Upper lobe of left lung (tissue), 6 donors: ENCODE measurements at regions not wholly inside any gene's neighbourhood (a gene's known extent, or its start where the extent isn't known, plus 50 kb on each side); places are given as distances from the start of the nearest gene placed in this dataset.

Experiments
- ATAC-seq, 2 donors: fragments of 200-7000 bp; cut with Tn5 transposase; one replicate each; pipeline ENCODE4 v1.9.1; 2022; ENCODE audit warnings: mild to moderate bottlenecking in 2 of 2, moderate library complexity in 2 of 2; ENCODE audit not compliant: low FRiP score in 2 of 2
- DNase-seq, 2 donors: peaks; one replicate each; pipeline ENCODE4 v3.0.0-alpha.2; 2019 to 2020
- H3K27ac ChIP-seq, 4 donors: fragments of 200-600 bp; sonication (generic); one replicate each; pipeline ENCODE4 v1.5.1; 2016 to 2019
- H3K27me3 ChIP-seq, 4 donors: fragments of 200-600 bp; sonication (generic); one replicate each; pipeline ENCODE4 v1.5.1; 2017 to 2019
- H3K36me3 ChIP-seq, 4 donors: fragments of 200-600 bp; sonication (generic); one replicate each; pipeline ENCODE4 v1.5.1; 2016 to 2019
- H3K4me1 ChIP-seq, 4 donors: fragments of 200-600 bp; sonication (generic); one replicate each; pipeline ENCODE4 v1.5.1; 2018 to 2019
- H3K4me3 ChIP-seq, 4 donors: fragments of 200-600 bp; sonication (generic); one replicate each; pipeline ENCODE4 v1.5.1; 2017 to 2019; ENCODE audit warnings: mild to moderate bottlenecking in 2 of 4, moderate library complexity in 1 of 4
- H3K9me3 ChIP-seq, 4 donors: fragments of 200-600 bp; sonication (generic); one replicate each; pipeline ENCODE4 v1.5.1; 2018 to 2019
- EP300 ChIP-seq, 4 donors: sonication (generic); formaldehyde crosslinking; IDR thresholded peaks; one replicate each; pipeline ENCODE4 v1.5.1; 2017; ENCODE audit warnings: antibody characterized with exemption in 4 of 4, control low read depth in 2 of 4
- POLR2A ChIP-seq, 4 donors: fragments of 450-650 bp; IDR thresholded peaks; one replicate each; pipeline ENCODE4 v1.5.1; 2016 to 2017; ENCODE audit warnings: antibody characterized with exemption in 4 of 4, mild to moderate bottlenecking in 2 of 4
- POLR2AphosphoS5 ChIP-seq, 2 donors: sonication (generic); formaldehyde crosslinking; IDR thresholded peaks; one replicate each; pipeline ENCODE4 v1.5.1; 2017; ENCODE audit warnings: antibody characterized with exemption in 2 of 2
- WGBS, 2 donors: methylation state at CpG; one replicate each; pipeline ENCODE4 v1.1.5; 2017 to 2018; 5-methylcytosine and 5-hydroxymethylcytosine counted together
- TF ChIP-seq, protein P1 (sequence below), 6 experiments: fragments of 450-650 bp in 4 of 6; fragments of 200-600 bp in 2 of 6; sonication (generic) in 2 of 6; IDR thresholded peaks; one replicate each; pipeline ENCODE4 v1.5.1; 2016 to 2019; ENCODE audit warnings: antibody characterized with exemption in 6 of 6
- donor health status: DM: no; HTN: no; CAD: no; lungs with moderate emphysema.
- donor health status: DM: no; HTN: yes; CAD: no; lungs with severe emphysema.

DNA sequence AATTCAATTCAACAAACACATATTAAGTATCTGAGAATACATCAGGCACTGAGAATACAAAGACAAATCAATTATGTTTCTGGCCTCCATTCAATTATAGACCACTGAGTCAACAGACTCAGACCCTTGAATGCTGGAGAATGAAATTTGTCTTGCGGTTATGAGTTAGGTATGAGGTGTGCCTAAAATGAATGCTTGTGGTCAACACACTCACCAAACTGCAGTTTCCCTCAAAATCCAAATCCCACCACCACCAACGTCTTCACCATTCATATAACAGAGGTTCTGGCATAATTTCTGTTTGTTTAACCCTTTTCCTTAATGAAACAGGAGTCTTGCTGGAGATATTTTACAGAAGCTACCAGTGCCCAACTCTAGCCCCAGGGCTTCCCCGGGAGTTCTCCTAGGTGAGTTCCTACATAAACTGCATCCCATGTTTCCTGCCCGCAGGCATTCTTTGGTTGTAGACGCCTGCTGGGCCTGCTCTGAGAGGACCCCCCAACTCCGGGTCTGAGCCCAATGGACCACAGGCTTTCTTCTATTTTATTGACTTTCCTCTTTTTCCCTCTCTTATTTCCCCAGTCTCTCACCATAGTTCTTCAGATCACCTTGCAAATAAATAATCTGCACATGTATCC lies 119.2 kb downstream of the DDX53 start:
- H3K4me3 ChIP-seq, result no peak overlapping the region
- TF ChIP-seq POLR2AphosphoS5 (IDR thresholded peaks at IDR 0.05), result no peak
- no peak for TF ChIP-seq POLR2A (IDR thresholded peaks at IDR 0.05)
- WGBS, 2 donors, result 63 to 82% methylated on average over 6 of the region's 6 CpGs

GRCh38 chrX:23127586-23127985 lies 127.8 kb downstream of the DDX53 start:
- TF ChIP-seq EP300 (IDR thresholded peaks at IDR 0.05), result no peak
- no peak for TF ChIP-seq POLR2AphosphoS5 (IDR thresholded peaks at IDR 0.05)
- TF ChIP-seq, protein P1, sequence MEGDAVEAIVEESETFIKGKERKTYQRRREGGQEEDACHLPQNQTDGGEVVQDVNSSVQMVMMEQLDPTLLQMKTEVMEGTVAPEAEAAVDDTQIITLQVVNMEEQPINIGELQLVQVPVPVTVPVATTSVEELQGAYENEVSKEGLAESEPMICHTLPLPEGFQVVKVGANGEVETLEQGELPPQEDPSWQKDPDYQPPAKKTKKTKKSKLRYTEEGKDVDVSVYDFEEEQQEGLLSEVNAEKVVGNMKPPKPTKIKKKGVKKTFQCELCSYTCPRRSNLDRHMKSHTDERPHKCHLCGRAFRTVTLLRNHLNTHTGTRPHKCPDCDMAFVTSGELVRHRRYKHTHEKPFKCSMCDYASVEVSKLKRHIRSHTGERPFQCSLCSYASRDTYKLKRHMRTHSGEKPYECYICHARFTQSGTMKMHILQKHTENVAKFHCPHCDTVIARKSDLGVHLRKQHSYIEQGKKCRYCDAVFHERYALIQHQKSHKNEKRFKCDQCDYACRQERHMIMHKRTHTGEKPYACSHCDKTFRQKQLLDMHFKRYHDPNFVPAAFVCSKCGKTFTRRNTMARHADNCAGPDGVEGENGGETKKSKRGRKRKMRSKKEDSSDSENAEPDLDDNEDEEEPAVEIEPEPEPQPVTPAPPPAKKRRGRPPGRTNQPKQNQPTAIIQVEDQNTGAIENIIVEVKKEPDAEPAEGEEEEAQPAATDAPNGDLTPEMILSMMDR (IDR thresholded peaks at IDR 0.05), result no peak
- TF ChIP-seq POLR2A (IDR thresholded peaks at IDR 0.05), result no peak
- Histone ChIP-seq H3K36me3 (no peaks in the 10 kb centered on the region), H3K27me3 (no peaks in the 10 kb centered on the region), H3K9me3 (no peaks in the 10 kb centered on the region), H3K4me1 (no peaks in the 10 kb centered on the region), H3K4me3 (no peak overlapping the region), H3K27ac (no peak overlapping the region)
- DNase-seq (no peak), ATAC-seq (no peak)
- WGBS, 2 donors, result 90 to 97% methylated on average over 4 of the region's 4 CpGs

More for the DNA sequence above, 119.2 kb downstream of the DDX53 start:
- DNase-seq, result no peak
- Histone ChIP-seq H3K27me3 (no peaks in the 10 kb centered on the region), H3K27ac (no peak overlapping the region), H3K9me3 (no peaks in the 10 kb centered on the region), H3K4me1 (no peaks in the 10 kb centered on the region), H3K36me3 (no peaks in the 10 kb centered on the region)
- no peak for ATAC-seq

DNA sequence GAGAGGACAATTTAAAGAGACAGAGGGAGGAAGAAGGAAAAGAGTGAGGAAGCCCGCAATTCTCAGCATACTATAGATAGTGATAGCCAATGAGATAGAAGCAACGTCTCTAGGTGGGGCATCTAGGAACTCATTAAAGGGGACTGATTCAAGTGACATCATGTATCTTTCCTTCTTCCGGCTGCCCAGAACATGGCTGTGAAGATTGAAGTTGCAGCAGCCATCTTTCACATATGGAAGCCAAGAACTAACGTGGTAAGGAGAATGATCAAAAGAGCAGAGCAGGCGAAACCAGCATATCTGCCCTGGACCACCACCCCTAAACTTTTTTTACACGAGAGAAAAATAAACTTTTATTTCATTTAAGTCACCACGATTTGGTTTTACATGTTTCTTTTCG lies 133.8 kb downstream of the DDX53 start:
- ATAC-seq, result no peak
- no peaks in the 10 kb centered on the region for H3K36me3 ChIP-seq
- H3K4me1 ChIP-seq, result no peaks in the 10 kb centered on the region
- no peaks in the 10 kb centered on the region for H3K9me3 ChIP-seq
- 75 to 85% methylated on average over 8 of the region's 8 CpGs for WGBS, 2 donors
- H3K27me3 ChIP-seq, result no peaks in the 10 kb centered on the region
- H3K27ac ChIP-seq, result no peak overlapping the region
- DNase-seq, result no peak
- TF ChIP-seq EP300 (IDR thresholded peaks at IDR 0.05) (no peak), POLR2AphosphoS5 (IDR thresholded peaks at IDR 0.05) (no peak), POLR2A (IDR thresholded peaks at IDR 0.05) (no peak)
- TF ChIP-seq, protein P1 (IDR thresholded peaks at IDR 0.05), result no peak
- no peak overlapping the region for H3K4me3 ChIP-seq

DNA sequence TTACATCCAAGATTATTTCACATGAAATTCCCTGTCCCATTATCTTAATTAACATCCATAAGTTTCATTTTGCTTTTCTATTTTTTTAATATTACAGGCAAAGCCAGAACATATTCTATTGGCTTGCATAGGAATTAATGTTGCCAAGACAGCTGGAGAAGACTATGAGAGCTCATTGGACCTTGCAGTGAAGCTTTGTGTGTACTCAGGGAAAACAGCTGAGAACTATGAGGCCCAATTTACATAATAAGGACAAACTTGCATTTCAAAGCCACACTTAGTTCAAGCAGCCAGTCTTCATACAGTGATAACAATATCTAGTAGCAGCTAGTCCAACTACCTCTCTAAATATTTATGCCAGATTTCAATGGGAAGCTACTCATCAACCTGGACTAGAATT lies 134.4 kb downstream of the DDX53 start:
- H3K27me3 ChIP-seq, result no peaks in the 10 kb centered on the region
- no peaks in the 10 kb centered on the region for H3K36me3 ChIP-seq
- H3K4me1 ChIP-seq, result no peaks in the 10 kb centered on the region
- H3K27ac ChIP-seq, result no peak overlapping the region
- H3K4me3 ChIP-seq, result no peak overlapping the region
- ATAC-seq (no peak), DNase-seq (no peak)
- no peak for TF ChIP-seq EP300 (IDR thresholded peaks at IDR 0.05)
- TF ChIP-seq POLR2A (IDR thresholded peaks at IDR 0.05), result no peak
- TF ChIP-seq, protein P1 (IDR thresholded peaks at IDR 0.05), result no peak
- no peaks in the 10 kb centered on the region for H3K9me3 ChIP-seq

DNA sequence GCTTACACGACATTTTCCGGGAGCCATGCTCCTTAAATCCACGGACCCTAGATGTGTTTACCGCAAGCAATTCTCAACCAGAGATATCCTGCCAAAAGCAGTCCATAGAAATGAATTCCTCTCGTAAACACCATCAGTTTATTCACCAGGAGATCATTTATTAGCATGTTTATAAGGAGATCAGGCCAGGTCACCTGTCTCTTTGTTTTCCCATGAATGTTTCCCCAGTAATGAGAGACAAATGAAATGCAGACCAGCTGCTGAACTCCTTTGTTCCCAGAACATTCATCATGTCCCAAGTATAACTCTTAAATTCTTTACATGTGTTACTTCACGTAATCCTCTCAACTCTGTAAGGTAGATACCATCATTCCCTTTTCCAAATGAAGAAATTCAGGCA lies 137.1 kb downstream of the DDX53 start:
- Histone ChIP-seq H3K9me3 (no peaks in the 10 kb centered on the region), H3K27me3 (no peaks in the 10 kb centered on the region), H3K4me3 (no peak overlapping the region), H3K36me3 (no peaks in the 10 kb centered on the region), H3K27ac (no peak overlapping the region), H3K4me1 (no peaks in the 10 kb centered on the region)
- WGBS, 2 donors, result 84 to 89% methylated on average over 6 of the region's 6 CpGs
- DNase-seq (no peak), ATAC-seq (no peak)
- TF ChIP-seq EP300 (IDR thresholded peaks at IDR 0.05), result no peak
- no peak for TF ChIP-seq POLR2AphosphoS5 (IDR thresholded peaks at IDR 0.05)
- TF ChIP-seq POLR2A (IDR thresholded peaks at IDR 0.05), result no peak
- TF ChIP-seq, protein P1 (IDR thresholded peaks at IDR 0.05), result no peak
